Endothelial cell (in vitro differentiated cells): ENCODE measurements at regions not wholly inside any gene's neighbourhood (a gene's known extent, or its start where the extent isn't known, plus 50 kb on each side); places are given as distances from the start of the nearest gene placed in this dataset.
"Not testable (repeated sequence)": the region's sequence is repeated elsewhere in the genome, so short reads cannot be mapped to it uniquely, and the experiment has no call there.

Experiments used
- DNase-seq: peaks from one replicate; pipeline ENCODE4 v3.0.0; 2021; ENCODE audit warnings: low spot score
- H3K27ac Mint-ChIP-seq: one replicate; pipeline ENCODE4 v1.8.0; 2021; ENCODE audit warnings: mixed read lengths, inconsistent platforms; ENCODE audit not compliant: unreplicated experiment
- H3K27me3 Mint-ChIP-seq: one replicate; pipeline ENCODE4 v1.8.0; 2021; ENCODE audit warnings: mild to moderate bottlenecking, moderate library complexity, mixed read lengths, inconsistent platforms; ENCODE audit not compliant: unreplicated experiment
- H3K36me3 Mint-ChIP-seq: one replicate; pipeline ENCODE4 v1.8.0; 2021; ENCODE audit warnings: mild to moderate bottlenecking, low read depth, mixed read lengths, inconsistent platforms; ENCODE audit not compliant: unreplicated experiment
- H3K4me1 Mint-ChIP-seq: one replicate; pipeline ENCODE4 v1.8.0; 2021; ENCODE audit warnings: mild to moderate bottlenecking, mixed read lengths, inconsistent platforms; ENCODE audit not compliant: unreplicated experiment
- H3K4me3 Mint-ChIP-seq: one replicate; pipeline ENCODE4 v1.8.0; 2021; ENCODE audit warnings: mild to moderate bottlenecking, mixed read lengths, inconsistent platforms; ENCODE audit not compliant: unreplicated experiment
- H3K9me3 Mint-ChIP-seq: one replicate; pipeline ENCODE4 v1.8.0; 2021; ENCODE audit warnings: mixed read lengths, inconsistent platforms; ENCODE audit not compliant: unreplicated experiment
- TF ChIP-seq, protein P1 (sequence below): fragments of 200-600 bp; sonication (generic); IDR thresholded peaks from one replicate; pipeline ENCODE4 v1.5.0; 2021; ENCODE audit warnings: antibody characterized with exemption; ENCODE audit not compliant: unreplicated experiment

DNA sequence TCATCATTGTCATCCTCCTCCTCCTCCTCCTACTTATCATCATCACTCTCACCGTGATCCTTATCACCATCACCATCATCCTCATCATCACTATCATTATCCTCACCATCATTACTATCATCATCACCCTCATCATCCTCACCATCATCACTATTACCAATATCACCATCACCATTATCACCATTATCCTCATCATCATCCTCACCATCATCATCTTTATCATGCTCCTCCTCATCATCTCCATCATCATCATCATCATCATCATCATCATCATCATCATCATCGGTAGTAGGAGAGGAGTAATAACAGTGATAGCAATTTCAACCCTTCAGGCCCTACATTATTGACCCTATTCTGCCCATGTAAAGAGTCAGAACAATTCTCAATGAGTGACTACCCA lies 345.9 kb upstream of the ZNF32 start:
- no peak overlapping the region for H3K27ac Mint-ChIP-seq
- H3K27me3 Mint-ChIP-seq = peaks cover 2% of the 10 kb centered on the region
- DNase-seq = no peak
- H3K4me3 Mint-ChIP-seq = no peak overlapping the region
- peaks cover 3% of the 10 kb centered on the region for H3K36me3 Mint-ChIP-seq
- H3K4me1 Mint-ChIP-seq = no peaks in the 10 kb centered on the region
- H3K9me3 Mint-ChIP-seq = peaks cover 16% of the 10 kb centered on the region
- TF ChIP-seq, protein P1, sequence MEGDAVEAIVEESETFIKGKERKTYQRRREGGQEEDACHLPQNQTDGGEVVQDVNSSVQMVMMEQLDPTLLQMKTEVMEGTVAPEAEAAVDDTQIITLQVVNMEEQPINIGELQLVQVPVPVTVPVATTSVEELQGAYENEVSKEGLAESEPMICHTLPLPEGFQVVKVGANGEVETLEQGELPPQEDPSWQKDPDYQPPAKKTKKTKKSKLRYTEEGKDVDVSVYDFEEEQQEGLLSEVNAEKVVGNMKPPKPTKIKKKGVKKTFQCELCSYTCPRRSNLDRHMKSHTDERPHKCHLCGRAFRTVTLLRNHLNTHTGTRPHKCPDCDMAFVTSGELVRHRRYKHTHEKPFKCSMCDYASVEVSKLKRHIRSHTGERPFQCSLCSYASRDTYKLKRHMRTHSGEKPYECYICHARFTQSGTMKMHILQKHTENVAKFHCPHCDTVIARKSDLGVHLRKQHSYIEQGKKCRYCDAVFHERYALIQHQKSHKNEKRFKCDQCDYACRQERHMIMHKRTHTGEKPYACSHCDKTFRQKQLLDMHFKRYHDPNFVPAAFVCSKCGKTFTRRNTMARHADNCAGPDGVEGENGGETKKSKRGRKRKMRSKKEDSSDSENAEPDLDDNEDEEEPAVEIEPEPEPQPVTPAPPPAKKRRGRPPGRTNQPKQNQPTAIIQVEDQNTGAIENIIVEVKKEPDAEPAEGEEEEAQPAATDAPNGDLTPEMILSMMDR = no peak

DNA sequence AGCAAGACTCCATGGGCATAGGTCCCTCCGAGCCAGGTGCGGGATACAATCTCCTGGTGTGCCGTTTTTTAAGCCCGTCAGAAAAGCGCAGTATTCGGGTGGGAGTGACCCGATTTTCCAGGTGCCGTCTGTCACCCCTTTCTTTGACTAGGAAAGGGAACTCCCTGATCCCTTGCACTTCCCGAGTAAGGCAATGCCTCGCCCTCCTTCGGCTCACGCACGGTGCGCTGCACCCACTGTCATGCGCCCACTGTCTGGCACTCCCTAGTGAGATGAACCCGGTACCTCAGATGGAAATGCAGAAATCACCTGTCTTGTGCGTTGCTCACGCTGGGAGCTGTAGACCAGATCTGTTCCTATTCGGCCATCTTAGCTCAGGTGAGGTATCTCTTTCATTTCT lies 344.1 kb upstream of the ZNF32 start:
- H3K9me3 Mint-ChIP-seq = peaks cover 16% of the 10 kb centered on the region
- not testable (repeated sequence) for H3K27ac Mint-ChIP-seq, H3K4me1 Mint-ChIP-seq, H3K27me3 Mint-ChIP-seq, H3K4me3 Mint-ChIP-seq, H3K36me3 Mint-ChIP-seq, DNase-seq

DNA sequence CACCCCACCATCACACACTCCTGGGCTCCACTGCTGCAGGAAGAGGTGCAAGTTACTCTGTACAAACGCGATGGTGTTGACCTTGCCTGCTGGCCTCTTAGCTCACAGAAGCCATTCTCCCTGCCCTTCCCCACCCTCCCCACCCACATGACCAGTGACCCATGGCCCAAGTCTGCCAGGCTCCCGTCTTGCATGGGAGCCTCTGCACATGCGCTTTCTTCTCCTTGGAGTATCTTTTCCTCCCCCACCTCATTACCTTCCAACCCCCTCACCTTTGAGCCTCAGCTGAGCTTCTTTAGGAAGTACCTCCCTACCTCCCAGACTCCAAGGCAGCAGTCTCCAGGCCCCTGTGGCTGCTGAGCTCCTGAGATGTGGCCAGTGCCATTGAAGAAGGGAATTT lies 337.7 kb upstream of the ZNF32 start:
- Mint-ChIP-seq H3K27ac (no peak overlapping the region), H3K36me3 (no peaks in the 10 kb centered on the region), H3K4me3 (no peak overlapping the region), H3K9me3 (peaks cover 7% of the 10 kb centered on the region), H3K27me3 (peaks cover 4% of the 10 kb centered on the region), H3K4me1 (no peaks in the 10 kb centered on the region)
- no peak for DNase-seq
- TF ChIP-seq, protein P1 = no peak

DNA sequence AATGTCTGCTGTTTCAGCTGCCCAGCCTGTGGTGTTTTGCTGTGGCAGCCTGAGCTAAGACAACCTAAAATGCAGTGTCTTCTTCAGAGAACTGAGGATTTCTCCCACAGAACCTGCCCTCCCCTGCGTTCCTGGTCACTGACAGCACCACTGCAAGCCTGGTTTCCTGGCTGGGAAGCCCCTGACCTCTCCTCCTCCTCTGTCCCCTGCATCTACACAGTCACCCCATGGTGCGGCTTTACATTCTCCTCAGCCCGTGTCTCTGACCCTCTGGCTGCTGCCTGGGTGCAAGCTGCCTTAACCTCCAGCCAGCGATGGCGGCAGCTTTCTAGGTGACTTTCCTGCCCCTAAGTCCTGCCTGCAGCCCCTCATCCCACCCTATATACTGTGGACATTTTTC lies 337.3 kb upstream of the ZNF32 start:
- no peak overlapping the region for H3K4me3 Mint-ChIP-seq
- H3K4me1 Mint-ChIP-seq = no peaks in the 10 kb centered on the region
- H3K27me3 Mint-ChIP-seq = peaks cover 4% of the 10 kb centered on the region
- peaks cover 7% of the 10 kb centered on the region for H3K9me3 Mint-ChIP-seq
- DNase-seq = no peak
- H3K36me3 Mint-ChIP-seq = no peaks in the 10 kb centered on the region
- no peak overlapping the region for H3K27ac Mint-ChIP-seq
- TF ChIP-seq, protein P1 = no peak

DNA sequence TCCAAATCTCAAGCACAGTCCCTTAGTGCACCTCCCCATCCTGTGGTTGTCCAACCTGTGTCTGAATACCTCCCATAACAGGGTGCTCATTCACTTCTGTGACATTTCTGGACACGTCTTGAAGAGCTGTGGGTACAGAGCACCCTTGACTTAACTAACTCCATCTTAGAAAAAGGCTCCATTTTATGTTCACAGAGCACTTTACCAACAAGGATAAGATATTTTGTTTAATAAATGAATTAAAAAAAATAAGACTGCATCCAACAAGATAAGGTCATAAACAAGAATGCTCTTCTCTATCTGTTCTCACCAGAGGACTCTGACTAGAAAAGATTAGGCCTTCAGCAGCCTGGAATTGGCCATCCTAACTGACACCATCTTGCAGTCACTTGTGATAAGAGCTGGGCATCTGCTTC lies 335.2 kb upstream of the ZNF32 start:
- Mint-ChIP-seq H3K27ac (no peak overlapping the region), H3K27me3 (peaks cover 2% of the 10 kb centered on the region), H3K4me3 (no peak overlapping the region), H3K9me3 (no peaks in the 10 kb centered on the region), H3K36me3 (no peaks in the 10 kb centered on the region), H3K4me1 (peaks cover 3% of the 10 kb centered on the region)
- no peak for DNase-seq
- TF ChIP-seq, protein P1 = no peak

DNA sequence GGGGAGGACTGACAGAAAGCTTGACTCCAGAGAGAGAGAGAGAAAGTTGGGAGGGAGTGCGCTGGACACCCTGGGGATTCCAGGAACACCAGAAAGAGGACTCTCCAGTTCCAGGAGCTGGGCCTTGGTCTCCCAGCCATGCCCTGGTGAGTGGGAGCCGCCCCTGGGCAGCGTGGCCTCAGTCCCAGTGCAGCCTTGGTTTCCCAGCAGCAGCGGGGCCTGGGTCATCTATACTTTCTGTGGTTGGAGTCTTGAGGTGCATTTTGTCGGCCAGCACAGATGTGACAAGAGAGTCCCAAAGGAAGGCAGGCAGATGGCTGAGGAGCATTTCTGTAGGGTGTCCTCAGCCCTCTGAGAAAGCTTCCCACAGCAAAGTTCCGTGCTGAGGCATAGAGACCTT lies 334.7 kb upstream of the ZNF32 start:
- no peak overlapping the region for H3K4me3 Mint-ChIP-seq
- no peak for DNase-seq
- H3K36me3 Mint-ChIP-seq = no peaks in the 10 kb centered on the region
- TF ChIP-seq, protein P1 = no peak
- H3K9me3 Mint-ChIP-seq = no peaks in the 10 kb centered on the region
- no peak overlapping the region for H3K27ac Mint-ChIP-seq
- peaks cover 3% of the 10 kb centered on the region for H3K4me1 Mint-ChIP-seq
- peaks cover 2% of the 10 kb centered on the region for H3K27me3 Mint-ChIP-seq
